NCI-H510A treated with DMSO at 0.1 percent for 48 hours (cell line): ENCODE measurements at regions not wholly inside any gene's neighbourhood (a gene's known extent, or its start where the extent isn't known, plus 50 kb on each side); places are given as distances from the start of the nearest gene placed in this dataset.
"Not testable (repeated sequence)": the region's sequence is repeated elsewhere in the genome, so short reads cannot be mapped to it uniquely, and the experiment has no call there.

Experiments
- DNase-seq: peaks from one replicate; lab custom pipeline; 2025; lab: John Stamatoyannopoulos, UW

DNA sequence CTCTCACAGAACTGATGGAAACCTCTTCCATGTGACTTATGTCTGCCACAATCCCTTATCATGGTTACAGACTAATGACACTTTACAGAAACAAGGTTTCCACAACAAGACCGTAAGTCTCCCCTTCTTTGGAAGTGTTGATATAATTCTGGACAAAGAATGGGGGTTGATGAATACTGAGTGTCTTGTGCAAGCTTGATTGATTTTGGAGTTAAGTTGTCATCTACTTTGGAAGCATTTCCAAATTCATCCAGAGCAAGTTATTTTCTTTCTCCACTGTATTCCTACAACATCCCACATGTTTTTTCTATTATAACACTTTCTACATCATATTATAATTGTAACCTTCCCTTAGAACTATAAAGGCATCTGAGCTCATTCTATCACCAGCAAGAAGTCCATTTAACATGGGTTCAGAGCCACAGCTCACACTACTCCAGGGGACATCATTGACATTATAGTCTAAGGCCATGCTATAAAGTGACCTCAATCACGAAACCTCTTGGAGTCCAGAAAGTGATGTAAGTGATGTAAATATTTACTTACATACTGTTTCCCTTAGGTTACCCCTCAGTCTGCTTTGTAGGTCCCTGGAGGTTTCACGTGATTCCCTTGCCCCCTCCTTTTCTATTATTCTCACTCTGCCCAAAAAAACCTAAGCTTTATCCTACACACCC is 125.7 kb upstream of the PBX1 start:
- no peak for DNase-seq

DNA sequence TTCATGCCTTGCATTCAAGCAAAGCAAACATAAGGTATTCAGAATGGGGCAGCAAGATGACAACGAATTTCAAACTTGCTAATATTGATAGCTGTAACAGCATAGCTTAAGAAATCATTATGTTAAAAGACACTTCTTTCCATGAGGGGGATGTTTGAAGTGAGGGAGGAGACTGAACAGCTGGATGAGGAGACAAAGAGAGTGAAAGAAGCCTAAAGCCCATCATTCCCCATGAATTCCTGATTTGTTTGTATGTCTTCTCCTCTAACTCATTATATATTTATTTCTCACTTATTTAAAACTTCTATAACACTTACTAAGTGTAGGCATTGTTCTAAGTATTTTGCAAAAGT is 125.2 kb upstream of the PBX1 start:
- no peak for DNase-seq

DNA sequence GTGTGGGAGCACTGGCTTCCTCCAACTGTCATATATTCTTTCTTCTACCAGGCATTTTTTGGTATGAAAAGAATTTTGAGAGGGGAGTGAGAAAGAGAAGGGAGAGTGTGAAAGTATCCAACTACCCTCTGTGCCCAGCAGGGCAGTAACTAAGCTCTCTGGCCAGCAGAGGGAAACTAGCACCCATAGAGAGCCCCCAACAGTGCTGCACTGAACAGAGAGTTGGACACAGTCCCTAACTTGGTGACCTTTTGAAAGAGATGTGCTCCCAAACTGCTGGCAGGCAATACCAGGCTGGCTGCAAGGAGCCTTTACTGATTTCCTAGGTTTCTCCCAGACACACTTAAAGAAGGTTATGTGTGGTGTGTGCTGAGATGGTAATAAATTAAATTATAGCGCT is 118.8 kb upstream of the PBX1 start:
- DNase-seq = no peak

DNA sequence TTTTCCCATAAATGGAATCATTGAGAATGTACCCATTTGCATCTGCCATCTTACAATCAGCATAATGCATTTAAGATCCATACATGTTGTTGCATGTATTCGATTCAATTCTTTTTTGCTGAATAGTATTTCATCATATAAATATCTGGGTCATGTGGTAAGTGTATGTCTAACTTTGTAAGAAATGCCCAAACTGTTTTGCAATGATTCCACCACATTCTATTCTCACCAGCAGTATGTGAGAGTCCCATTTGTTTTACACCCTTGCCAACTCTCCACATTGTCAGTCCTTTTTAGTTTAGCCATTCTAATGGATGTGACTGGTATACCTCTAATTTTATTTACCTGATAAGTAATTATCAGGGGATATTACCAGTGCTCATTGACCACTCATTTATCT is 115.8 kb upstream of the PBX1 start:
- no peak for DNase-seq

DNA sequence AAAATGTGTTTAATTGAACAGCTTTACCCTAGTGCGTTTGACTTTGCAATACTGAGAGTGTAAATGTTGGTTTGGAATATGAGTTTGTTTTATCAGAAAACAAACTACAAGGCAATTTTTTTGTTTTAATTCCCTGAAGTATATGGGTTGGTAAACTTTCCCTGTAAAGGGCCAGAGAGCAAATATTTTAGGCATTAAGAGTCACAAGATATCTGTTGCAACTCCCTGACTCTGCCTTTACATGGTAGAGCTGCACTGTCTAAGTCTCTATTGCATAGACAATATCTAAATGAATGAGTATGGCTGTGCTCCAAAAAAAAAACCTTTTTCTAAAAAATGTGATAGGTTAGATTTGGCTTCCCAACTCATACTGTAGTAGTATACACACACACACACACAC is 115.1 kb upstream of the PBX1 start:
- no peak for DNase-seq

DNA sequence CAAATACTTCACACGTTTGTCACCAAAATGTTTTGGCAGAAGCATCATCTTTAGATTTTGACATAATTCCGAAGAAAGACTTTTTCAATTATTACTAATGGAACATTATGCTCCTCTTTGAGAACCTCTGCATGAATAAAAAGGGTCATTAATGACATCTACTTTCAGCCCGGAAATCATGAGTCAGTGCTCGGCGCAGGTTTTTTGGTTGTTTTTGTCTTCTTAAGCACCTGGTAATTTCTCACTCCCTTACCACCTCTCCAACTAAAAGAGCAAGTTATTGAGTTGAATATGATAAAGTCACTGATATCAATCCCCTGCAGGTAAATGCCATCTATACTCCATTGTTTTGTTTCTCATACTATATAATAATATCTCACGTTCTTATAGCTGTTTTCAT is 113.0 kb upstream of the PBX1 start:
- DNase-seq = no peak

DNA sequence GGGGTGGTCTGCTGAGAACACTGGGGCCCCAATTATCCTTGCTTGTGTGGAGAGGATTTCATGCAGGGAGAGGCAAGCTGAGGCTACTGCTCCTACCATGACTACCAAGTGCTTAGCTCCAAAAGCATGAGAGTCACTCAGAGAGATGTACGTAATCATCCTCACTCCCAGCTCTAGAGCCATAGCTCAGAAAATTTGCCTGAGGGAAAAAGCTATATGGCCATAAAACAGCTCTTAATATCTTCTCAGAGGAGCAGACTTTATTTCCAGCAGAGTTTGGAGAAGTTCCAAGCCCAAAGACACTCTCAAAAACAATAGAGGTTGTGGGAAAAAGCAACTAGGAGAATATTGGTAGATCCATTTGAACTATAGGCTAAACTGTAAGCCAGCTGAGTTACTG is 106.4 kb upstream of the PBX1 start:
- no peak for DNase-seq

DNA sequence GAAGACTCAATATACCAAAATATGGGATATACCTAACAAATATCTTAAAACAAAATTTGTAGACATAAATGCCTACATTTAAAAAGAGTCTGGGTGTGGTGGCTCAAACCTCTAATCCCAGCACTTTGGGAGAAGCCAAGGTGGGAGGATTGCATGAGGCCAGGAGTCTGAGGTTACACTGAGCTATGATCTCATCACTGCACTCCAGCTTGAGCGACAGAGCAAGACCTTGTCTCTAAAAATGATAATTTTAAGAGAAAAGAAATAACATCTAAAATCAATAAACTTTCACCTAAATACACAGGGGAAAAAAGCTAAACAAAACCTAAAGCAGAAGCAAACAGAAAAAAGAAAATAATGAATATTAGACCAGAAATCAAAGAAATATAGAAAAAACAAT is 102.7 kb upstream of the PBX1 start:
- DNase-seq = no peak

DNA sequence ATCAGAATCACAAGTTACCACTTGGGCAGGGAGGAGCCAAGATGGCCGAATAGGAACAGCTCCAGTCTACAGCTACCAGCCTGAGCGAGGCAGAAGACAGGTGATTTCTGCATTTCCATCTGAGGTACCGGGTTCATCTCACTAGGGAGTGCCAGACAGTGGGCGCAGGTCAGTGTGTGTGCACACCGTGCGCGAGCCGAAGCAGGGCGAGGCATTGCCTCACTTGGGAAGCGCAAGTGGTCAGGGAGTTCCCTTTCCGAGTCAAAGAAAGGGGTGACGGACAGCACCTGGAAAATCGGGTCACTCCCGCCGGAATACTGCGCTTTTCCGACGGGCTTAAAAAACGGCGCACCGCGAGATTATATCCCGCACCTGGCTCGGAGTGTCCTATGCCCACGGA is 99.8 kb upstream of the PBX1 start:
- DNase-seq = not testable (repeated sequence)

DNA sequence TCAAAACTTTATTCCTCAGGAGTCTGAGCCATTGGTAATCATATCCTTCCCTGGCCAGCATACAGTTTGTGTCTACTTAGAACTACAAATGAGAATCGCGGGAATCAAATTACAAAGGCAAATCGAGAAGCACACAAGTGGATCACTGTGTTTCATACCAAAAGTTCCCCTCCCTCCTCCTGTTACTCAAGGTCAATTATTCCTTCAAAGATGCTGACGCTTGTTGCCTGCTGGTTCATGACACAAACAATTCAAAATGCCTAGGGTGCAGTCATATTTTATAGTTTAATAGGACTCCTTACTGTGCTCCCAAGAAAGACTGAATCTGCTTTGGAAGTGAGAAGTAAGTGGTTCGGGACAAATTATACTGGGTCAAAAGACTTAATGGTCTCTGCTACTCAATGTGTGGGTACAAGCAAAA is 93.0 kb upstream of the PBX1 start:
- peak; percentile 23 for DNase-seq

DNA sequence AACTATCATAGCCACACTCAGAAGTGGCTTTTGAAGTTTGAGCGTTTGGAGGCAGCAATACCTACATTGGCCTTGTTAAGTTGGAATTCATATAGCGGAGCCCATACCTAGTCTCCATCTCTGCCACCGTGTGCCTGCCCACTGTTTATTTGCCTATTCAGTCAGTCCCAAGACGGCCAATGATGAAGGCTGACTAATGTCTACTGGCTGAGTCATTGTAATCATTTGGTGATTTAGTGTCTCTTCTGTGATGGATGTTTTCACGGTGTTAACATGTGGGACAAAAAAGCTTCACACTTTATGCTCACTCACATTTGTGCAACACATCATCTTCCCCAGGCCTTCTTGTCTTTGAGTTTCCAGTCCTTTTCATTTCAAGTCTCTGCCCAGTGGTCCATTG is 92.6 kb upstream of the PBX1 start:
- DNase-seq = no peak

DNA sequence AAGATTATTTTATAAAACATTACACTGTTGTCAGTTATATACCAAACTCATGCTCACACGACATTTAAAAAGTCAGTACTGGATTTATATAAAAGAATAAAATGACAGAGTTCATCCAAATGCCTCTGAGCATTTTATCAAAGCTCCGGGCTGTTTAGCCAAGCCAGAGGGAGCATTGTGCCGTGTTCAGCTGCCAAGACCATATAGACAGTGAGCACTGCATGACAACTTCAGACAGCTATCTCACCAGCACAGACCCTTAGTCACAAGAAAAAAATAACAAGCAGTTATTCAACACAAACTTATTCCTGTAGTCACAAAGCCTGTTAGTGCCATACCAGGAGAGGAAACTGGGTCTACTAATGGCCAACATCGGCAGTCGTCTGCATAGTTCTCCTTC is 88.0 kb upstream of the PBX1 start:
- DNase-seq = no peak

DNA sequence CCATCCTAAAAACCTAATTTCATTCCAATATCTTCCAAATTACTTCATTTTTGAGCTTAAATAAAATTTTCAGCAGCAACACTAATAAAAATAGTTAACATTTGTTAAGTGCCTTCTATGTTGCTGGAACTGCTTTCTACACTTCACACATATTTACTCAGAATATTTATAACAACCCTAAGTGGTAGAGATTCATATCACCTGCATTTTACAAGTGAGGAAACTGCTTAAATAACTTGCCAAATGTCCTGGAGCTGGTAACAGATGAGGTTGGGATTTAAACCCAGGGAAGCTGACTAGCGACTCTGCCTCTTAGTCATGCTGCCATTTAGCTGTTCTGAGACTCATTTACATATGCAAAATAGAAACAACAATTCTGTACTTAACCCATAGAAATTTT is 86.1 kb upstream of the PBX1 start:
- no peak for DNase-seq

DNA sequence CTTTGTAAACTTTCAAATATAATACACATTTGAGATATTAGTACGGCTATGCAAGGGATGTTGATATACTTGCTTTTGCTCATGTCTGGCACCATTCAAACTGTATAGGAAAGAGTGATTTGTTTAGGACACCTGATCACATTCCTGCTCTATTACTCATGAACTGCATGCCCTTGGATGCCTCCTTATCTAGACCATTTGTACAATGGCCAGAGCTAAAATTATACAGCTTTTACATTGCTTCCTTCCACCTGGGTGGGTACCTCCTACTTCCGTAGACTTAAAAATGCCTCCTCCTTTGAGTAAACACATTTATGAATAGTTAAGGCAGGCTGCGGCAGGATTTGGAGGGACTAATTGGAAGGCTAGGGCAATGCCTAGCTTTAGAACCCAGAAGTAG is 85.4 kb upstream of the PBX1 start:
- DNase-seq = no peak

DNA sequence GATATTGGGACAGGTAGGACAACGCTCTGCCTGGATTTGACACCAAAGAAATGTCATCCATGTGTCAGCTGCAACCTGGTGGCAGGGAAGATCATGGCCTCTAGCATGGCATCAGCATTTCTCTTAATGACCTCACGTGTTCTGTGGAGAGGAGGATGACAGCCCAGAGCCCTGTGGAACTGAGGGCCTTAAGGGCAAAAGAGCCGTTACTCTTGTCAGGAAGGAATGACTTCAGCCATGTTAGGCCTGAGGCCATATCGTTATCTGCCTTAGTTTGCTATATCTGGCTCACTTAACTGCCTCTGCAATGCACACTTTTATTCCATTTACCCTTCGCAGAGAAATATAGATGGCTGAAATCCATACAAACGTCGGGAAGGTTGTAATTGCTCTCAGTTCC is 83.2 kb upstream of the PBX1 start:
- DNase-seq = no peak

DNA sequence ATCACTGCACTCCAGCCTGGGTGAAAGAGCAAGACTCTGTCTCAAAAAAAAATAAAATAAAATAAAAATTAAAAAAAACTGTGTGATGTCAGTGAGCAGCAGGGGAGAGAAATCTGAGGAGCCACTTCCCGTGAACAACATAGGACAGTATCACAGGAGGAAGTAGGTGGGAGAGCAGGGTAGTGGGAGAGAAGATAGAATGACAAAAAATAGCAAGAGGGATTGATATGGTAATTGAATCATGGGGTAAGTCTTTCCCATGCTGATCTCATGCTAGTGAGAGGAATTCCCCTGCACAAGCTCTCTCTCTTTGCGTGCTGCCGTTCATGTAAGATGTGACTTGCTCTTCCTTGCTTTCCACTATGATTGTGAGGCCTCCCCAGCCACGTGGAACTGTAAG is 81.6 kb upstream of the PBX1 start:
- no peak for DNase-seq

DNA sequence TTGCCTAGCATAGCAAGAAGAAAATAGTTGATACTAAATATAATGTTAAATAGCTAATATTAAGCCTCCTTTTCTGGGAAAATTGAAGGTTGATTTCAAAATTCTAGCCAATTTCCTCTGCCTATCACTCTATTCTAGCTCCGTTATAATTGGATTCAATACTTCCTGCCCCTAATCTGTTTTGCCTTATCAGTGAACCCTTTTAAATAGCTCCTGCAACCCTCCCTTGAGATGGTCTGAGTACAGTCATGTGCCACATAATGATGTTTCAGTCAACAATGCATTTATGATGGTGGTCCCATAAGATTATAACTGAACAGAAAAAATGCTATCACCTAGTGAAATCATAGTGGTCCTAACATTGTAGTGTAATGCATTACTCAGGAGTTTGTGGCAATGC is 79.7 kb upstream of the PBX1 start:
- DNase-seq = no peak

DNA sequence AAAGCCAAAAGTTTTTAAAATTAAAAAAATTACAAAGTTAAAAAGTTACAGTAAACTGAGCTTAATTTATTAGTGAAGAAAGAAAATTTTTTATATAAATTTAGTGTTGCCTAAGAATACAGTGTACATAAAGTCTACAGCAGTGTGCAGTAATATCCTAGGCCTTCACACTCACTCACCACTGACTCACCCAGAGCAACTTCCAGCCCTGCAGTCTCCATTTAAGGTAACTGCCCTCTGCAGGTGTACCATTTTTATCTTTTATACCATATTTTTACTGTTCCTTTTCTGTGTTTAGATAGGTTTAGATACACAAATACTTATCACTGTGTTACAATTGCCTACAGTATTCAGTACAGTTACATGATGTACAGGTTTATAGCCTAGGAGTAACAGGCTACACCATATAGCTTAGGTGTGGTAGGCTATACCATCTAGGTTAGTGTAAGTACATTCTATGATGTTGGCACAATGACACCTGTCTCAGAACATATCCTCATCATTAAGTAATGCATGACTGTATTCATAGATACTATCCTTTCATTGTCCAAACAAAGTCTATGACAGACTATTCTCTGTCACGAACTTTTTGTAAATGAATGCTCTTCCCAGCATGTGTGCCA is 78.6 kb upstream of the PBX1 start:
- no peak for DNase-seq

DNA sequence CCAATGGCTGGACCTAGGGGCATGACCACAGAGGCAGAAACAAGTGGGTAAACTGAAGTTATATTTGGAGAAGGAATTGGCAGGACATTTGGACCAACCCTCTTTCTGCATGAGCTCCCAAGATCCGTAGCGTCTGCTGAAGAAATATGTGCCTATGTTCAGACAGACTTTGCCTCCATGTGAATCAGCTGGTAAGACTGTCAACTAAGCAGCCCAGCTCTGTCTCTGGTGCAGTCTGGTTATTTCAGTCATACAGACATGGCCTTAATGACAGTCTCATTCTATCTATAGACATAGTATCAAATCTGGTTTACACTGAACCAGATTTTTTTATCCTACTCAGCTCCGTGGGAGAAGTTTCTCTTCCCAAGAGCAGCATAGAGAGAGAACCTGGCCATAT is 63.1 kb upstream of the PBX1 start:
- DNase-seq = no peak

DNA sequence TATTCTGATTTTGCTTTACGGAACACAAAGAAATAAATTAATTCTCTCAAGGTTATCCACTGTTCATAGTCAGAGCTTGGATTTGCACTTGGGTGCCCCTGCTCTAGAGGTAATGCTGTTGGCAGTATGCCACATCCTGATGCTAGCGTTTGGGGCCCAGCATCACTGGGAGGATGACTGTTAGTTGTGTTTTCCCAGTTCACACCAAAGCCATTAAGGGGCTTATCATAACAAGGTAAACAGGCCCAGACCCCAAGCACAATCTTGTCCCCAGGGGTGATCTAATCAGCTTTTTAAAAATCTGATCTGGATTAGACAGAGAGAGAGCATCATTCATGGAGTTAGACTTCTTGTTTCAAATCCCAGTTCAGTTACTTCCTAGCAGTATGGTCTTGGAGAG is 60.2 kb upstream of the PBX1 start:
- DNase-seq = no peak

DNA sequence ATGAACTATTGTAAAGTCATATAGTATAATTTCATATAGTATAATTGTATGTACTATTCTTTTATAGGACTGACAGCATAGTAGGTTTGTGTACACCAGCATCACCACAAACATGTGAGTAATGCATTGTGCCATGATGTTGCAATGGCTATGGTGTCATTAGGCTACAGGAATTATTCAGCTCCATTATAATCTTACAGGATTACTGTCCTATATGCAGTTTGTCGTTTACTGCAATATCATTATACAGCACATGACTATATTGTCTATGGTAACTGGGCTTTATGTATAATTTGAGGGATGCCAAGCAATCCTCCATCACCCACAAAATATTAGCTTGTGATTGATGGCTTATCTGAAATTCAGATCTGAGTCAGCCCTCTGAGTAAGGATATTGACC is 54.2 kb upstream of the PBX1 start:
- no peak for DNase-seq
